WERI-Rb-1 (cell line): ENCODE measurements at regions not wholly inside any gene's neighbourhood (a gene's known extent, or its start where the extent isn't known, plus 50 kb on each side); places are given as distances from the start of the nearest gene placed in this dataset.

Experiments used
- DNase-seq: peaks from one replicate; pipeline ENCODE4 v3.0.0-alpha.2; 2020
- H3K27ac ChIP-seq: fragments of 250-450 bp; sonication (Bioruptor Pico); 2 replicates; pipeline ENCODE4 v1.5.1; 2020; ENCODE audit warnings: mild to moderate bottlenecking, moderate library complexity
- H3K27me3 ChIP-seq: fragments of 250-450 bp; sonication (Bioruptor Pico); 2 replicates; pipeline ENCODE4 v1.5.1; 2021; ENCODE audit warnings: mild to moderate bottlenecking, low read depth, moderate library complexity; ENCODE audit not compliant: insufficient read depth, severe bottlenecking
- H3K36me3 ChIP-seq: fragments of 250-450 bp; sonication (Bioruptor Pico); 2 replicates; pipeline ENCODE4 v1.5.1; 2020; ENCODE audit warnings: mild to moderate bottlenecking, moderate library complexity
- H3K4me3 ChIP-seq: 2 replicates; pipeline ENCODE4 v1.5.1; 2011; ENCODE audit warnings: low read depth, mild to moderate bottlenecking, control low read depth, low read length
- H3K9me3 ChIP-seq: fragments of 250-450 bp; sonication (Bioruptor Pico); 2 replicates; pipeline ENCODE4 v1.5.1; 2021; ENCODE audit warnings: mild to moderate bottlenecking, moderate library complexity; ENCODE audit not compliant: severe bottlenecking
- TF ChIP-seq, protein P1 (sequence below): IDR thresholded peaks from 2 replicates; pipeline ENCODE4 v1.5.1; 2011; ENCODE audit warnings: low read depth, mild to moderate bottlenecking, control low read depth, inconsistent platforms, low read length

DNA sequence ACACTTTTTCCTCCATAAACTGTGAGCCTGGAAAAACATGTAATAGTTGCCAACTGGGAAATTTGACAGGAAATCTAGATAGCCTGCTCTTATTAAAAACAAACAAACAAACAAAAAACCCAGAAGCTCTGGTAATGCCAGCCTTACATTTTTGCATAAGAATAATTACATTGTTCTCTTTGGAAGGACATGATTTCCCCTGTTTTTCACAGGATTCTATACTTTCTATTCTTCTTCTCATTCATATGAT, 137.9 kb downstream of the AEBP2 start:
- TF ChIP-seq, protein P1, sequence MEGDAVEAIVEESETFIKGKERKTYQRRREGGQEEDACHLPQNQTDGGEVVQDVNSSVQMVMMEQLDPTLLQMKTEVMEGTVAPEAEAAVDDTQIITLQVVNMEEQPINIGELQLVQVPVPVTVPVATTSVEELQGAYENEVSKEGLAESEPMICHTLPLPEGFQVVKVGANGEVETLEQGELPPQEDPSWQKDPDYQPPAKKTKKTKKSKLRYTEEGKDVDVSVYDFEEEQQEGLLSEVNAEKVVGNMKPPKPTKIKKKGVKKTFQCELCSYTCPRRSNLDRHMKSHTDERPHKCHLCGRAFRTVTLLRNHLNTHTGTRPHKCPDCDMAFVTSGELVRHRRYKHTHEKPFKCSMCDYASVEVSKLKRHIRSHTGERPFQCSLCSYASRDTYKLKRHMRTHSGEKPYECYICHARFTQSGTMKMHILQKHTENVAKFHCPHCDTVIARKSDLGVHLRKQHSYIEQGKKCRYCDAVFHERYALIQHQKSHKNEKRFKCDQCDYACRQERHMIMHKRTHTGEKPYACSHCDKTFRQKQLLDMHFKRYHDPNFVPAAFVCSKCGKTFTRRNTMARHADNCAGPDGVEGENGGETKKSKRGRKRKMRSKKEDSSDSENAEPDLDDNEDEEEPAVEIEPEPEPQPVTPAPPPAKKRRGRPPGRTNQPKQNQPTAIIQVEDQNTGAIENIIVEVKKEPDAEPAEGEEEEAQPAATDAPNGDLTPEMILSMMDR, result no peak
- Histone ChIP-seq H3K27me3 (no peaks in the 10 kb centered on the region), H3K4me3 (no peak overlapping the region), H3K36me3 (no peaks in the 10 kb centered on the region), H3K27ac (no peak overlapping the region), H3K9me3 (no peaks in the 10 kb centered on the region)
- no peak for DNase-seq

DNA sequence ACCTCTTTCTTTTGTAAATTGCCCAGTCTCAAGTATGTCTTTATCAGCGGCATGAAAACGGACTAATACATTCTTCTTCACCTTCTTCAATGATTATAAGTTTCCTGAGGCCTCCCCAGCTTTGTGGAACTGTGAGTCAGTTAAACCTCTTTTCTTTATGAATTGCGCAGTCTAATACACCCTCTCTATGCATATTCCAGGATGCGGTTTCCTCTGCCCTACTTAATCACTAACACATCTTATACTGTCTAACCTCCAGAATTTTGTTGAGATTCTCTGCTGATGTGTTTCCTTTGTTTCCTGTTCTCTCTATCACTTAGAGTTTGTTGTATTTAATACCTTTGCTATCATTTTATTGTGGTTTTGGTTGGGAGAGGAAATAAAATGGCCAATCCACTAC, 145.4 kb downstream of the AEBP2 start:
- Histone ChIP-seq H3K36me3 (no peaks in the 10 kb centered on the region), H3K4me3 (no peak overlapping the region), H3K9me3 (peaks cover 12% of the 10 kb centered on the region), H3K27ac (no peak overlapping the region), H3K27me3 (no peaks in the 10 kb centered on the region)
- TF ChIP-seq, protein P1, result no peak
- no peak for DNase-seq

DNA sequence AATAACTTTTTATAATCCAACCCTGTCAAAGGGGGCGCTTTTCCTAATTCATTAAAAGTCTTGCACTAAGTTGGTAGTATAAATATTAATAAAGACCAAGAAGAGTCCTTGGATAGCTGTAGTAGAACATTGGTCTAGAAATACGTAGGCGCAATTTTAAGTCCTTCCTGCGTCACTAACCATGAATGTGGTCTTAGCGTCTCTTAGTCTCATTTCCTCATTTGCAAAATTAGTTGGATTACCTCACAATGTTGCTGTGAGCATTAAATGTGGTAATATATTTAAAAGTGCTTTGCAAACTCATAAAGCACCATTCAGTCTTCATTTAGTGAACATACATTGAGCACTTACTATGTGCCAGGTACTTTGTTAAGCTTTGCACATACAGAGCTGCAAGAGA, 149.7 kb downstream of the AEBP2 start:
- TF ChIP-seq, protein P1, result no peak
- no peak overlapping the region for H3K4me3 ChIP-seq
- no peak for DNase-seq
- H3K36me3 ChIP-seq, result no peaks in the 10 kb centered on the region
- H3K9me3 ChIP-seq, result peaks cover 2% of the 10 kb centered on the region
- no peaks in the 10 kb centered on the region for H3K27me3 ChIP-seq
- no peak overlapping the region for H3K27ac ChIP-seq

DNA sequence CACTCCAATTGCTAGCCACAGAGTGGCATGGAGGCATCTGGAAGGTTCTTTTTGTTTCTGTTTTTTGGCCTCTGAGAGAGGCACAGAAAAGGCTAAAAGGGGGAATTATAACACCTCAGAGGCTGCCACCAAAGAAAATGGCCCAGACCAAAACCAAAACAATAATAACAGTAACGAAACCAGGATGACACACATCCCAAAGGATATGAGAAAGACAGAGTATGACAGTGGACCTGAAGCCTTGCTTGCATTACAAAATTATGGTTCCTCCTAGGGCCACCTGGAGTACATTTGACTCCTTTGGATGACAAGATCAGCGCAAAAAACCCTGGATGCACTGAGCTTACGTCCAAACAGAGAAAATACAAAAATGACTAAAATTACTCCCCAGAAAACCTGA, 152.7 kb downstream of the AEBP2 start:
- Histone ChIP-seq H3K27ac (no peak overlapping the region), H3K4me3 (no peak overlapping the region), H3K27me3 (no peaks in the 10 kb centered on the region), H3K36me3 (no peaks in the 10 kb centered on the region), H3K9me3 (no peaks in the 10 kb centered on the region)
- no peak for DNase-seq
- TF ChIP-seq, protein P1, result no peak

DNA sequence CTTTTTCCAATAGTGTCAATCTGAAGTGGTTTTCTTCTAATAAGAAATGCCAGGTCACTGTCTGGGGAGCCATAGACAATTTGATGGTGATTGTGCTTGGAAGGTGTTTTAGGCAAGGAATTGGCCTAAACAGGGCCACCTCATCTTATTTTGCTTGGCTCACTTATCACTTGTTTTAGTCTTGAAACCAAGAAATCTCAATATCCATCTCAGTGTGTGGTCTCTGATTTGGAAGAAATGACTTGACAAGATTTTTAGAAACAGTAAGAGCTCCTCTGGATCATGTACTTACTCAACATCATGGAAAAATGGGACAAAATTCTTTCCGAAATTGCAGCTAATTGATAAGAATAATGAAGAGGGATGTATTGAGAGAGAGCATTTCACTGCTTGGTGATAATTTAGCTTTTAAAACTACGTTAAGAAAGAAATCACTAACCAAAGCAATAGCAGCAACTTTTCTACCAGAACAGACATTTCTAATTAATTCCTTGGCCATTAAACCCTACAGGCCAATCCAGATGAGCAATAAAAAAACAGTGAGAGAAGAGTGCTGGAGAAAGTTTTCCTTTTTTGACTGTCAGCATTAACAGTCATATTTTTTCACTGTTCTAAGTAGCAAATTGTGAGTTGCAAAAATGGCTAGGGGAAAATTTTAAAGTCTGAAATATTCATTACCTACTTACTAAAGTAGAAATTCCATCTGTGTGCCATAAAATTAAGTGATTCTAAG, 157.3 kb downstream of the AEBP2 start:
- Histone ChIP-seq H3K9me3 (no peaks in the 10 kb centered on the region), H3K27ac (no peak overlapping the region), H3K27me3 (no peaks in the 10 kb centered on the region), H3K36me3 (no peaks in the 10 kb centered on the region), H3K4me3 (no peak overlapping the region)
- no peak for DNase-seq
- TF ChIP-seq, protein P1, result no peak

DNA sequence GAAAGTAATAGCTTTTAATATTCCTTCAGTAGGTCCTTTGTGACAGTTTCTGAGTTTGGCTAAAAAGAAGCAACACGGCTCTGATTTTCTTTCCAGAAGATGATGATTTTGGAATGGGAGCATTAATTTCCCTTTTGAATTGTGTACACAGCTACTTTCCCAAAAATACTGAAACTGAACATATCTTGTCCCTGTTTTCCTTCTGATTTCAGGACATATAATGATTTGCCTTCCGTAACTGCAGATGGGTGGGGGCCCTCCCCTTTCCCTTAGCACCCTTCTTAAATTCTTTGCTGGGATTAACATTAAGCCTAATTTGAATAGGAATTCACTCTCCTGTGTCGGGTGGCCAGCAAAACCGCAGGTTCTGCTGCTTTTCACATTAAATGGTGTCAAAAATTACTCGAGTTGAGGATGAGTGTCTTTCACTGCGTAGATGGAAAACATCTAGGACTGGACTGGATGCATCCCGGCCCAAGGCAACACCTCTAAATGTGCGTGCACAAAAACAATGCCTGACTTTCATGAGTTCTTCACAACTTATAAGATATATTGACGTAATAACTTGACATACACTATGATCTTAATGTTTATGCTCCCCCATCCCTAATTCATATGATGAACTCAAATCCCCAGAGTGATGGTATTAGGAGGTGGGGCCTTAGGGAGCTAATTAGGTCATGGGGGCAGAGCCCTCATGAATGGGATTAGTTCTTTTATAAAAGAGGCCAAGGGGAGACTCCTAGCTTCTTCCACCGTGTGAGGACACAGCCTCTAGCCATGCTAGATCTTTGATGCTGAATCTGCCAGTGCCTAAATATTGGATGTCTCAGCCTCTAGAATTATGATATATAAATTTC, 158.1 kb downstream of the AEBP2 start:
- H3K27ac ChIP-seq, result no peak overlapping the region
- H3K4me3 ChIP-seq, result no peak overlapping the region
- DNase-seq, result no peak
- H3K27me3 ChIP-seq, result no peaks in the 10 kb centered on the region
- no peaks in the 10 kb centered on the region for H3K9me3 ChIP-seq
- no peaks in the 10 kb centered on the region for H3K36me3 ChIP-seq
- TF ChIP-seq, protein P1, result no peak
